K562 (cell line): ENCODE measurements at regions not wholly inside any gene's neighbourhood (a gene's known extent, or its start where the extent isn't known, plus 50 kb on each side); places are given as distances from the start of the nearest gene placed in this dataset.

Source experiments
- CHD7 ChIP-seq: fragments of 200-600 bp; sonication (generic); IDR thresholded peaks from one replicate; pipeline ENCODE4 v1.6.1; 2012; ENCODE audit warnings: mild to moderate bottlenecking, low read depth, low read length, inconsistent platforms
- EP400 ChIP-seq: fragments of 450-650 bp; IDR thresholded peaks from 2 replicates; pipeline ENCODE4 v1.6.1; 2017; ENCODE audit warnings: antibody characterized with exemption, mild to moderate bottlenecking, moderate library complexity
- LARP7 ChIP-seq: fragments of 450-650 bp; IDR thresholded peaks from 2 replicates; pipeline ENCODE4 v1.6.1; 2016
- LEF1 ChIP-seq: fragments of 450-650 bp; IDR thresholded peaks from 2 replicates; pipeline ENCODE4 v1.6.1; 2016; ENCODE audit warnings: mild to moderate bottlenecking
- MBD1 ChIP-seq: fragments of 250-450 bp; sonication (Bioruptor Pico); IDR thresholded peaks from 2 replicates; pipeline ENCODE4 v1.8.0; 2022; ENCODE audit warnings: inconsistent platforms
- MECOM ChIP-seq: fragments of 250-450 bp; sonication (Bioruptor Pico); IDR thresholded peaks from 2 replicates; pipeline ENCODE4 v1.8.0; 2022; ENCODE audit warnings: inconsistent platforms
- NR4A1 ChIP-seq, 2 experiments: fragments of 250-450 bp in 1 of 2; fragments of 450-650 bp in 1 of 2; sonication (Bioruptor Pico) in 1 of 2; IDR thresholded peaks; 2 replicates each; pipeline versions ENCODE4 v1.4.0 to v1.6.1; 2016 to 2020; ENCODE audit warnings: mild to moderate bottlenecking in 2 of 2, missing compliant biosample characterization in 1 of 2, missing genetic modification characterization in 1 of 2, moderate library complexity in 1 of 2
- SRSF7 ChIP-seq: fragments of 200-400 bp; formaldehyde crosslinking; optimal IDR thresholded peaks from 2 replicates; pipeline ENCODE3; 2017; ENCODE audit warnings: mild to moderate bottlenecking, low read depth, low read length

GRCh38 chr6:91304521-91304920 is 717.6 kb upstream of the MAP3K7 start (continued):
- TF ChIP-seq CHD7, result no peak
- TF ChIP-seq LEF1, result no peak
- no peak for TF ChIP-seq LARP7
- TF ChIP-seq MBD1, result no peak
- TF ChIP-seq EP400, result no peak
- TF ChIP-seq SRSF7, result no peak
- TF ChIP-seq NR4A1 (CRISPR knock-in tag; IDR thresholded peaks at IDR 0.05), result no peak
- no peak for TF ChIP-seq NR4A1 (tag; IDR thresholded peaks at IDR 0.05)
- TF ChIP-seq MECOM, result no peak
